Colonic mucosa (tissue), 4 donors: ENCODE measurements at regions not wholly inside any gene's neighbourhood (a gene's known extent, or its start where the extent isn't known, plus 50 kb on each side); places are given as distances from the start of the nearest gene placed in this dataset.

Experiments used
- DNase-seq: peaks from one replicate; pipeline ENCODE4 v3.0.0-alpha.2; 2020
- H3K27ac ChIP-seq: fragments of 200-600 bp; one replicate; pipeline ENCODE4 v1.8.0; 2021
- H3K27me3 ChIP-seq: fragments of 200-600 bp; one replicate; pipeline ENCODE4 v1.8.0; 2021
- H3K36me3 ChIP-seq: fragments of 200-600 bp; one replicate; pipeline ENCODE4 v1.8.0; 2021
- H3K4me1 ChIP-seq: fragments of 200-600 bp; one replicate; pipeline ENCODE4 v1.8.0; 2021; ENCODE audit warnings: mild to moderate bottlenecking
- H3K4me3 ChIP-seq: fragments of 200-600 bp; one replicate; pipeline ENCODE4 v1.8.0; 2021
- H3K9ac ChIP-seq, 2 donors: one replicate each; pipeline ENCODE4 v1.7.0; 2013; ENCODE audit warnings: control low read depth in 2 of 2, low read depth in 2 of 2, low read length in 2 of 2
- H3K9me3 ChIP-seq: fragments of 200-600 bp; one replicate; pipeline ENCODE4 v1.8.0; 2021
- intact Hi-C: fragments of 100-400 bp; cut with DNase I; formaldehyde crosslinking; loops from one replicate; pipeline ENCODE4 v1.14.1; 2022
- TF ChIP-seq, protein P1 (sequence below): fragments of 200-600 bp; IDR thresholded peaks from one replicate; pipeline ENCODE4 v1.8.0; 2022; ENCODE audit warnings: antibody characterized with exemption, mild to moderate bottlenecking
- donor health status: healthy.
- donor health status: DM: no; HTN: no; CAD: no.
- donor health status: DM: no; HTN: no; CAD: no.

DNA sequence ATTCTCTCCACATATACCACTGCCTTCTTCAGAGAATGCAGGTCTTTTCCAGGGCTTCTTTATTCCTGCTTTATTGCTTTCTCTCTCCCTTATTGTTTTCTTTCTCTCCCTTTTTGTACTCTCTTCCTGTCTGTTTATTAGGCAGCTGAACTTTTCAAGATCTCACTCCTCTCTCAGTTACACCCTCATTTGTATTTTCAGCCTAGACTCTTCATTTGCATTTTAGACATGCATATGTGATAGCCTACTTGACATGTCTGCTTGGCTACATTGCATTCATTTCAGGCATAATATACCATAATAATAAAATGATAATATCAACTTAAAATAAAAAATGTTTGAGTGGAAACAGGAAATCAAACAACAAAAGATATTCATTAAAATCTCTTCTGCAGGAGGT lies 377.9 kb upstream of the TNC start:
- no peak overlapping the region for H3K4me3 ChIP-seq
- H3K27ac ChIP-seq: no peak overlapping the region
- no peak overlapping the region for H3K9ac ChIP-seq

DNA sequence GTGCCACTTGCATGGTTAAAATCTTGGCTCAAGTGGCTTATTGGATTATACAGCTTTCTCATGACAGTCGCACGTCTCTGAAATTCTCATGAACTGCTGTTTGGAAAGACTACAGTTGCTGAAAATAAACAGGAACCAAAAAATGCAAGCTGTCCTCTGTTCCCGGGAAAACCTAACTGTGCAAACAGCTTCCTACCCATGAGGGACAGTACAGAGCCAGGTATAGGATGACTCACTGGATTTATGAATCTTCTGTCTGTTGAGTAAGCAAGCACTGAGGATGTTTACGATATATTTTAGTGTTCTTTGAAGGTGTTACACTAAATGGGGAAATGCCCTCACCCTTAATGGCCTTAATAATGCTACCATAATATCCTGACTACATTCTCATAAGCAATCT lies 380.3 kb upstream of the TNC start:
- no peak overlapping the region for H3K9ac ChIP-seq
- no peaks in the 10 kb centered on the region for H3K27me3 ChIP-seq
- H3K4me1 ChIP-seq: no peaks in the 10 kb centered on the region
- H3K9me3 ChIP-seq: no peaks in the 10 kb centered on the region
- H3K36me3 ChIP-seq: no peaks in the 10 kb centered on the region
- TF ChIP-seq, protein P1, sequence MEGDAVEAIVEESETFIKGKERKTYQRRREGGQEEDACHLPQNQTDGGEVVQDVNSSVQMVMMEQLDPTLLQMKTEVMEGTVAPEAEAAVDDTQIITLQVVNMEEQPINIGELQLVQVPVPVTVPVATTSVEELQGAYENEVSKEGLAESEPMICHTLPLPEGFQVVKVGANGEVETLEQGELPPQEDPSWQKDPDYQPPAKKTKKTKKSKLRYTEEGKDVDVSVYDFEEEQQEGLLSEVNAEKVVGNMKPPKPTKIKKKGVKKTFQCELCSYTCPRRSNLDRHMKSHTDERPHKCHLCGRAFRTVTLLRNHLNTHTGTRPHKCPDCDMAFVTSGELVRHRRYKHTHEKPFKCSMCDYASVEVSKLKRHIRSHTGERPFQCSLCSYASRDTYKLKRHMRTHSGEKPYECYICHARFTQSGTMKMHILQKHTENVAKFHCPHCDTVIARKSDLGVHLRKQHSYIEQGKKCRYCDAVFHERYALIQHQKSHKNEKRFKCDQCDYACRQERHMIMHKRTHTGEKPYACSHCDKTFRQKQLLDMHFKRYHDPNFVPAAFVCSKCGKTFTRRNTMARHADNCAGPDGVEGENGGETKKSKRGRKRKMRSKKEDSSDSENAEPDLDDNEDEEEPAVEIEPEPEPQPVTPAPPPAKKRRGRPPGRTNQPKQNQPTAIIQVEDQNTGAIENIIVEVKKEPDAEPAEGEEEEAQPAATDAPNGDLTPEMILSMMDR: no peak
- DNase-seq: no peak
- intact Hi-C loops: no loop called here
- H3K4me3 ChIP-seq: no peak overlapping the region
- no peak overlapping the region for H3K27ac ChIP-seq

More for the DNA sequence above, 377.9 kb upstream of the TNC start:
- Histone ChIP-seq H3K4me1 (no peaks in the 10 kb centered on the region), H3K36me3 (no peaks in the 10 kb centered on the region), H3K27me3 (no peaks in the 10 kb centered on the region), H3K9me3 (no peaks in the 10 kb centered on the region)
- intact Hi-C loops: no loop called here
- DNase-seq: no peak
- TF ChIP-seq, protein P1: no peak

DNA sequence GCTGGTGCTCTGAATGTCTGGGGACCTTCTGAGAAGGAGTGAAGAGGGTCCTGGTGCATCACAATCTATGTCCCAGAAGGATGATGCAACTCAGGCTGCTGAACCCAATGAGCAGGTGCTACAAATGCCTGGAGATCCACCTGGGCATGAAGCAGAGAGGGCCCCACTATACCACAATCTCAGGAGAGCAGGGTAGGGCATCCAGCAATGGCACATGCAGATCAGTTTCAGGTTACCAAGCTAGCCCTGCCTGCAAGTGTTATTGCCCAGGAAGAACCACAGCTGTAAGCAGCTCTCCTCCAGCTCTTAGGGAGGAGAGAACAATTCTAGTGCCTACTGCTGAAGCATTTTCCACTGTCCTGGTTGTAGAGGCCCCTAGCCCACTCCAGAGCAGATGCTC lies 389.2 kb upstream of the TNC start:
- no peak for DNase-seq
- Histone ChIP-seq H3K9me3 (no peaks in the 10 kb centered on the region), H3K4me1 (no peaks in the 10 kb centered on the region), H3K36me3 (no peaks in the 10 kb centered on the region), H3K27ac (no peak overlapping the region), H3K9ac (no peak overlapping the region), H3K27me3 (no peaks in the 10 kb centered on the region), H3K4me3 (no peak overlapping the region)
- TF ChIP-seq, protein P1: no peak
- intact Hi-C loops: no loop called here

DNA sequence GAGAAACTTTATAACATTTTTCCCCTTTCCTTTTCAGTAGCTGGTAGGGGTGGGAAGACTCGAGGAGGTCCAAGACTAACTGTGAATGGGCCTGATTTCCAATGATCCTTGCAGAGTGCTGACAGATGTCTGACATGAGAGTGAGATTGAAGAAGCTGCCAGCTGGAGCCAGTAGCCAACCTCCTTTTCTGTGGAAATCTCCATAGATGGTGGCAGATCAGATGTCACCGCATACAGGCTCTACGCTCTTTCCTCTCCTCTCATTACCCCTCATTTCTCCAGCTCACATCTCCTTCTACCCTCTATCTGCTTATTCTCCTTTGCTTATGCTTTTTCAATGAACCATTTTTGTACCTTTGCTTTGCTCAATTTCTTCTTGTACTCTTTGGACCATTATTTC lies 395.2 kb upstream of the TNC start:
- no peak for DNase-seq

DNA sequence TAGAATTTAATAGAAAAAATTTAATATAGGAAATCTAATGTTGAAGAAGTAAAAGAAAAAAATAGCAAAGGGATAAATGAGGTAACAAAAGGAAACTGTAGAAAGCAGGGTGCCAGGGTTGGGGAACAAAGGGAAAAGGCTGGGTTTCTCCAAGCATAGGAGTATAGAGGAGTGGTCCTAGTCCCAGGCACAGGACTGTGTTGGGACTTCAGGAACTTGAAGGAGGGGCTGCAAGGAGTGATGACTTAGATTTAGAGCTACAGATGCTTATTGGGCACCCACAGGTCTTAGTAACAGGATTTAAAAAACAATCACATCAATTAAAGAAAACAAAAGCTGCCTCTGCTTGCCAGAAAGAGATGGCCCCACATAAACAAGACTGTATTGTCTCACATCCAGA lies 396.5 kb upstream of the TNC start:
- Histone ChIP-seq H3K36me3 (no peaks in the 10 kb centered on the region), H3K4me1 (no peaks in the 10 kb centered on the region), H3K4me3 (no peak overlapping the region), H3K27ac (no peak overlapping the region), H3K27me3 (no peaks in the 10 kb centered on the region), H3K9me3 (no peaks in the 10 kb centered on the region), H3K9ac (no peak overlapping the region)
- no peak for DNase-seq
- intact Hi-C loops: no loop called here
- TF ChIP-seq, protein P1: no peak

More for the DNA sequence above, 395.2 kb upstream of the TNC start:
- H3K9me3 ChIP-seq: no peaks in the 10 kb centered on the region
- no peak overlapping the region for H3K4me3 ChIP-seq
- no peak overlapping the region for H3K9ac ChIP-seq
- H3K27me3 ChIP-seq: no peaks in the 10 kb centered on the region
- intact Hi-C loops: no loop called here
- H3K27ac ChIP-seq: no peak overlapping the region
- no peaks in the 10 kb centered on the region for H3K36me3 ChIP-seq
- TF ChIP-seq, protein P1: no peak
- H3K4me1 ChIP-seq: no peaks in the 10 kb centered on the region
